Endothelial cell of umbilical vein (primary cell): ENCODE measurements at regions not wholly inside any gene's neighbourhood (a gene's known extent, or its start where the extent isn't known, plus 50 kb on each side); places are given as distances from the start of the nearest gene placed in this dataset.

Experiments
- EZH2 ChIP-seq: IDR thresholded peaks from 2 replicates; pipeline ENCODE4 v1.6.1; 2012; ENCODE audit warnings: borderline replicate concordance, low read depth, mild to moderate bottlenecking, moderate library complexity, low read length, inconsistent platforms; ENCODE audit not compliant: severe bottlenecking
- GATA2 ChIP-seq: IDR thresholded peaks from 2 replicates; pipeline ENCODE4 v1.7.0; 2011; ENCODE audit warnings: low read depth, mild to moderate bottlenecking, moderate library complexity, mixed read lengths, low read length; ENCODE audit not compliant: insufficient read length, insufficient read depth
- MYC ChIP-seq: IDR thresholded peaks from one replicate; pipeline ENCODE4 v1.6.1; 2011; ENCODE audit warnings: mild to moderate bottlenecking, low read depth, low read length
- POLR2A ChIP-seq: IDR thresholded peaks from 2 replicates; pipeline ENCODE4 v1.6.1; 2012; ENCODE audit warnings: low read depth, mild to moderate bottlenecking, control low read depth, low read length
- POLR2AphosphoS5 ChIP-seq: IDR thresholded peaks from 2 replicates; pipeline ENCODE4 v1.6.1; 2012; ENCODE audit warnings: low read depth, mild to moderate bottlenecking, control low read depth, low read length, moderate library complexity; ENCODE audit not compliant: insufficient read depth
- TF ChIP-seq, protein P1 (sequence below), 2 donors: IDR thresholded peaks; 1 replicate in 1 of 2; 2 replicates in 1 of 2; pipeline ENCODE4 v1.5.1; 2011; ENCODE audit warnings: low read length in 2 of 2, mild to moderate bottlenecking in 2 of 2, moderate library complexity in 2 of 2, control low read depth in 1 of 2, inconsistent platforms in 1 of 2, low read depth in 1 of 2; ENCODE audit not compliant: insufficient read depth in 1 of 2; ENCODE audit errors: extremely low read depth in 1 of 2
- TF ChIP-seq, protein P2 (sequence below): IDR thresholded peaks from 2 replicates; pipeline ENCODE4 v1.6.1; 2011; ENCODE audit not compliant: insufficient read depth, insufficient read length

DNA sequence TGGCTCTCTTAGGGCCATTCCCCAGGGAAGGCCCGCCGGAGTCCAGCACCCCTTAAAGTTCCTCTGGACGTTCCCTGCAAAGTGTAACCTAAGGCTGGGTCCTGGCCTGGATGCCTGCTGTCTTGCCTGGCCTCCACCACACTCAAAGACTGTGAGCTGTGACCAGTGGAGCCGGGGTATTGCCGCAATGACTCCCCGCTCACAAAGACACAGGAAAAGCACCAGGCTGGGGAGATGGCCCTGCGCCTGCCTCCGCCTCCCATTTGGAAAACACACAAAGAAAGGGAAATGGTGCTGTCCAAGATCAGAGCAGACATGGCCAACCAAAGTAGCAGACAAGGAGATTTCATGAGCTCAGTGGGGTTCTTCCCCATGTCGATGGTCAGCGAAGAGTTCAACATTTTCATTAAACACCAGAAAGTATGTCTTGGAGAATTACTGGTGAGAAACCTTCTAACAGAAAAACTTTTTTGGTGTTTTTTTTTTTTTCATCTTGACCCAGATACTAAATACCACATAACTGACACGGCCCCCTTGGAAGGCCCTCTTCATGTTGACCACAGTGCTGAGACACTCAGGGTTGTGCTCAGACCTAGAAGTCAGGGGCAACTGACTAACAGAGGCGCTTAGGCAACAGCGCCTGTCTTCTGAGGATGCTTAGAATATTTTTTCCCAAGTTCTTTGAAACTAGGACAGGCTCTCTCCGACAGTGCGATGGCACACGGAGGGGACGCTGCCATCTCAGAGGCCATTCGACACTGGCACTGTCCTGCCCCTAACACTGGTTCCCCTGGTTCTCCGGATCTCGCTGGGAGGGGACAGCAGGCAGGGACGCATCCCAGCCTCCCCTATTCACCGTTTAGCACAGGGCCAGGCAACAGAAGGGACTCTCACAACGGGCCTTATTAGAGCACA is 226.4 kb upstream of the ID2 start:
- TF ChIP-seq POLR2A (no peak), GATA2 (no peak), MYC (no peak), EZH2 (no peak), POLR2AphosphoS5 (no peak)
- TF ChIP-seq, protein P1, sequence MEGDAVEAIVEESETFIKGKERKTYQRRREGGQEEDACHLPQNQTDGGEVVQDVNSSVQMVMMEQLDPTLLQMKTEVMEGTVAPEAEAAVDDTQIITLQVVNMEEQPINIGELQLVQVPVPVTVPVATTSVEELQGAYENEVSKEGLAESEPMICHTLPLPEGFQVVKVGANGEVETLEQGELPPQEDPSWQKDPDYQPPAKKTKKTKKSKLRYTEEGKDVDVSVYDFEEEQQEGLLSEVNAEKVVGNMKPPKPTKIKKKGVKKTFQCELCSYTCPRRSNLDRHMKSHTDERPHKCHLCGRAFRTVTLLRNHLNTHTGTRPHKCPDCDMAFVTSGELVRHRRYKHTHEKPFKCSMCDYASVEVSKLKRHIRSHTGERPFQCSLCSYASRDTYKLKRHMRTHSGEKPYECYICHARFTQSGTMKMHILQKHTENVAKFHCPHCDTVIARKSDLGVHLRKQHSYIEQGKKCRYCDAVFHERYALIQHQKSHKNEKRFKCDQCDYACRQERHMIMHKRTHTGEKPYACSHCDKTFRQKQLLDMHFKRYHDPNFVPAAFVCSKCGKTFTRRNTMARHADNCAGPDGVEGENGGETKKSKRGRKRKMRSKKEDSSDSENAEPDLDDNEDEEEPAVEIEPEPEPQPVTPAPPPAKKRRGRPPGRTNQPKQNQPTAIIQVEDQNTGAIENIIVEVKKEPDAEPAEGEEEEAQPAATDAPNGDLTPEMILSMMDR (IDR thresholded peaks at IDR 0.05; ENCODE audit: extremely low read depth in 1 of 2, insufficient read depth in 1 of 2, low read depth in 1 of 2, low read length in 2 of 2): no peak
- TF ChIP-seq, protein P2, sequence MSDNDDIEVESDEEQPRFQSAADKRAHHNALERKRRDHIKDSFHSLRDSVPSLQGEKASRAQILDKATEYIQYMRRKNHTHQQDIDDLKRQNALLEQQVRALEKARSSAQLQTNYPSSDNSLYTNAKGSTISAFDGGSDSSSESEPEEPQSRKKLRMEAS: no peak
